ENCODE measurements at regions not wholly inside any gene's neighbourhood (a gene's known extent, or its start where the extent isn't known, plus 50 kb on each side); places are given as distances from the start of the nearest gene placed in this dataset.
A peak's percentile ranks its signal among the peaks of the same experiment; 100 is the strongest.

GRCh38 chr2:64737547-64737946, 83.8 kb upstream of the SERTAD2 start:
- peak in 1 of 2 donors; percentile 66 for DNase-seq (ENCODE audit: low read depth in 2 of 2)
- H3K4me2 ChIP-seq (ENCODE audit: extremely low read depth, insufficient read depth, low read length): no peak overlapping the region
- H3K27ac ChIP-seq (ENCODE audit: insufficient read depth, low read length): no peak overlapping the region
- no peak overlapping the region for H2AFZ ChIP-seq (ENCODE audit: low read length)
- TF ChIP-seq CTCF (conservative IDR thresholded peaks at IDR 0.05 in 1 of 2, IDR thresholded peaks at IDR 0.05 in 1 of 2; ENCODE audit: low read depth in 1 of 2, low read length in 2 of 2): no peak
- TF ChIP-seq EZH2 (IDR thresholded peaks at IDR 0.05; ENCODE audit: low read length, missing control alignments): no peak
- no peaks in the 10 kb centered on the region for H3K27me3 ChIP-seq (ENCODE audit: control insufficient read depth, insufficient read depth, low read length)
- no peaks in the 10 kb centered on the region for H4K20me1 ChIP-seq (ENCODE audit: control insufficient read depth, extremely low read depth, insufficient read depth, low read length)
- H3K9me3 ChIP-seq (ENCODE audit: control insufficient read depth, insufficient read depth, low read depth, low read length): no peaks in the 10 kb centered on the region
- H3K4me3 ChIP-seq (replicated peaks in 1 of 4; ENCODE audit: control extremely low read depth in 1 of 4, insufficient read depth in 1 of 4, low read depth in 3 of 4, low read length in 4 of 4): no peak overlapping the region
- H3K9ac ChIP-seq (ENCODE audit: insufficient read depth, low read length): no peak overlapping the region
- H3K4me1 ChIP-seq (ENCODE audit: control insufficient read depth, extremely low read depth, insufficient read depth, low read length): no peaks in the 10 kb centered on the region
- no peaks in the 10 kb centered on the region for H3K36me3 ChIP-seq (ENCODE audit: control insufficient read depth, insufficient read depth, low read length)
- H3K79me2 ChIP-seq (ENCODE audit: control insufficient read depth, insufficient read depth, low read length): no peaks in the 10 kb centered on the region

- no peak for DNase-seq (ENCODE audit: low read depth in 2 of 2)
- Histone ChIP-seq H3K4me3 (replicated peaks in 1 of 4; ENCODE audit: control extremely low read depth in 1 of 4, insufficient read depth in 1 of 4, low read depth in 3 of 4, low read length in 4 of 4) (no peak overlapping the region), H3K27ac (ENCODE audit: insufficient read depth, low read length) (no peak overlapping the region), H3K9ac (ENCODE audit: insufficient read depth, low read length) (no peak overlapping the region), H4K20me1 (ENCODE audit: control insufficient read depth, extremely low read depth, insufficient read depth, low read length) (no peaks in the 10 kb centered on the region), H3K79me2 (ENCODE audit: control insufficient read depth, insufficient read depth, low read length) (no peaks in the 10 kb centered on the region), H3K9me3 (ENCODE audit: control insufficient read depth, insufficient read depth, low read depth, low read length) (no peaks in the 10 kb centered on the region), H3K4me2 (ENCODE audit: extremely low read depth, insufficient read depth, low read length) (no peak overlapping the region), H2AFZ (ENCODE audit: low read length) (no peak overlapping the region), H3K27me3 (ENCODE audit: control insufficient read depth, insufficient read depth, low read length) (no peaks in the 10 kb centered on the region), H3K4me1 (ENCODE audit: control insufficient read depth, extremely low read depth, insufficient read depth, low read length) (no peaks in the 10 kb centered on the region), H3K36me3 (ENCODE audit: control insufficient read depth, insufficient read depth, low read length) (no peaks in the 10 kb centered on the region)
- TF ChIP-seq CTCF (conservative IDR thresholded peaks at IDR 0.05 in 1 of 2, IDR thresholded peaks at IDR 0.05 in 1 of 2; ENCODE audit: low read depth in 1 of 2, low read length in 2 of 2): no peak
- TF ChIP-seq EZH2 (IDR thresholded peaks at IDR 0.05; ENCODE audit: low read length, missing control alignments): no peak
Measured at GRCh38 chr2:64738026-64738425, 84.3 kb upstream of the SERTAD2 start.

- H3K36me3 ChIP-seq (ENCODE audit: control insufficient read depth, insufficient read depth, low read length): no peaks in the 10 kb centered on the region
- H3K4me1 ChIP-seq (ENCODE audit: control insufficient read depth, extremely low read depth, insufficient read depth, low read length): no peaks in the 10 kb centered on the region
- H3K4me2 ChIP-seq (ENCODE audit: extremely low read depth, insufficient read depth, low read length): no peak overlapping the region
- TF ChIP-seq CTCF (conservative IDR thresholded peaks at IDR 0.05 in 1 of 2, IDR thresholded peaks at IDR 0.05 in 1 of 2; ENCODE audit: low read depth in 1 of 2, low read length in 2 of 2) (no peak), EZH2 (IDR thresholded peaks at IDR 0.05; ENCODE audit: low read length, missing control alignments) (no peak)
- H3K27ac ChIP-seq (ENCODE audit: insufficient read depth, low read length): no peak overlapping the region
- no peaks in the 10 kb centered on the region for H3K9me3 ChIP-seq (ENCODE audit: control insufficient read depth, insufficient read depth, low read depth, low read length)
- no peaks in the 10 kb centered on the region for H3K27me3 ChIP-seq (ENCODE audit: control insufficient read depth, insufficient read depth, low read length)
- H4K20me1 ChIP-seq (ENCODE audit: control insufficient read depth, extremely low read depth, insufficient read depth, low read length): no peaks in the 10 kb centered on the region
- H3K79me2 ChIP-seq (ENCODE audit: control insufficient read depth, insufficient read depth, low read length): no peaks in the 10 kb centered on the region
- H2AFZ ChIP-seq (ENCODE audit: low read length): no peak overlapping the region
- peak in 1 of 2 donors; percentile 20 for DNase-seq (ENCODE audit: low read depth in 2 of 2)
- no peak overlapping the region for H3K9ac ChIP-seq (ENCODE audit: insufficient read depth, low read length)
- no peak overlapping the region for H3K4me3 ChIP-seq (replicated peaks in 1 of 4; ENCODE audit: control extremely low read depth in 1 of 4, insufficient read depth in 1 of 4, low read depth in 3 of 4, low read length in 4 of 4)
Measured at GRCh38 chr2:64742678-64743077, 89.0 kb upstream of the SERTAD2 start.

Measured in fibroblast of lung (primary cell).